ENCODE measurements at regions not wholly inside any gene's neighbourhood (a gene's known extent, or its start where the extent isn't known, plus 50 kb on each side); places are given as distances from the start of the nearest gene placed in this dataset.
A peak's percentile ranks its signal among the peaks of the same experiment; 100 is the strongest.

DNA sequence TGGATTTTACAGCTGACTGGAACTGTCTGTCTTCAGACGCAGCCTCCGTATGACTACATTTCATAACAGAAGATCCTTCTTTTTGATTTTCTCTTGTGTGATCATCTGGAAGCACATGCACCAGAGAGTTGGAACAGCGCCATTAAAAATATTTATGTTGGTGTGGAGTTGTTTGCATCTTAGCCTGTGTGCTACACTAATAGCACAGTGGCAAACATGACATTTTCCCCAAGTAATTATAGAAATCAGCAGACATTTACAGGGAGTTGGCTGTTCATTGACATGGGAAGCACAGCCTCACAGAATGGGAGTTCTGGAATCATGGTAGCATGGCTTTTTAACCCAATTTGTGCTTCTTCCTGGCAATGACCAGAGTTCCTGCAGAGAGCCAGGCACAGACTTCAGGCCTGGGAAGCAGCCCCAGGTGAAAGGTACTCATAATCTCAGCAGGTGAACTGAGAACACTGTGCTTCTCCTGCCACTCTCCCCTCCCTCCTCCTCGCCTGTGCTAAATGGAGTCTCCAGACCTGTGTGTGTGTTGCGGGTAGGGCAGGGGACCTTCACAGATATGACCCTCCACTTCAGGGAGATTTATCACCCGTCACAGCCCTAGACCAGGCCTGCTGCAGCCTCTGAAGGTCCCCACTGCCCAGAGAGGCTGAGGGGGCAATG is 82.8 kb upstream of the PLET1 start:
- POLR2A ChIA-PET, result no interaction called here
- BruUV-seq (replicated peaks), result no TSS peak
- DNase-seq (ENCODE audit: low read depth, low spot score) (peak; percentile 55), FAIRE-seq (peak; percentile 18)
- Histone ChIP-seq H3K27me3 (ENCODE audit: control insufficient read depth in 2 of 2, insufficient read depth in 2 of 2, low read length in 2 of 2) (no peaks in the 10 kb centered on the region), H3K9ac (replicated peaks; ENCODE audit: extremely low read depth, insufficient read depth, low read length) (no peak overlapping the region), H3K79me2 (ENCODE audit: control insufficient read depth, insufficient read depth, low read length) (no peaks in the 10 kb centered on the region), H3K27ac (ENCODE audit: insufficient read depth, low read depth, low read length) (no peak overlapping the region), H3K4me1 (ENCODE audit: control insufficient read depth, extremely low read depth, insufficient read depth, low read length) (no peaks in the 10 kb centered on the region), H3K4me2 (ENCODE audit: insufficient read depth, low read length) (no peak overlapping the region), H3K9me1 (replicated peaks; ENCODE audit: control insufficient read depth, extremely low read depth, insufficient read depth, low read length) (no peaks in the 10 kb centered on the region), H3K36me3 (ENCODE audit: control insufficient read depth in 2 of 2, extremely low read depth in 1 of 2, insufficient read depth in 2 of 2, low read length in 2 of 2) (no peaks in the 10 kb centered on the region), H2AFZ (ENCODE audit: low read depth, low read length) (no peak overlapping the region), H3K4me3 (replicated peaks in 1 of 3; ENCODE audit: insufficient read depth in 1 of 3, low read depth in 1 of 3, low read length in 3 of 3) (no peak overlapping the region), H4K20me1 (replicated peaks; ENCODE audit: control insufficient read depth, extremely low read depth, insufficient read depth, low read length) (no peaks in the 10 kb centered on the region), H3K9me3 (replicated peaks; ENCODE audit: control insufficient read depth, insufficient read depth, low read length) (no peaks in the 10 kb centered on the region)
- no peak for TF ChIP-seq POLR2A (IDR thresholded peaks at IDR 0.05; ENCODE audit: low read depth, low read length)
- no peak for TF ChIP-seq EZH2 (IDR thresholded peaks at IDR 0.05; ENCODE audit: borderline replicate concordance, low read depth, low read length, severe bottlenecking)
- no peak for TF ChIP-seq FOS (IDR thresholded peaks at IDR 0.05; ENCODE audit: borderline replicate concordance, insufficient read depth, low read length)
- TF ChIP-seq, protein P1, sequence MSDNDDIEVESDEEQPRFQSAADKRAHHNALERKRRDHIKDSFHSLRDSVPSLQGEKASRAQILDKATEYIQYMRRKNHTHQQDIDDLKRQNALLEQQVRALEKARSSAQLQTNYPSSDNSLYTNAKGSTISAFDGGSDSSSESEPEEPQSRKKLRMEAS (IDR thresholded peaks at IDR 0.05; ENCODE audit: insufficient read depth, insufficient read length), result no peak
- TF ChIP-seq CTCF (IDR thresholded peaks at IDR 0.05; ENCODE audit: extremely low read depth in 1 of 2, insufficient read depth in 1 of 2, low read depth in 1 of 2, low read length in 2 of 2), result no peak
- CTCF ChIA-PET, result interaction anchor here (1.2 kb wide), 1 partner anchor 110 kb away, joined by 4 read pairs; no protein-coding TSS in a partner anchor
- dilution Hi-C loops (cut with MboI; ENCODE audit: extremely low pct_ligation_motif_present, low sequenced_read_pairs), result no loop called here
- intact Hi-C loops (cut with micrococcal nuclease), result no loop called here

GRCh38 chr11:112344040-112344413 is 83.4 kb upstream of the PLET1 start:
- no peaks in the 10 kb centered on the region for H3K9me3 ChIP-seq (replicated peaks; ENCODE audit: control insufficient read depth, insufficient read depth, low read length)
- no peak overlapping the region for H2AFZ ChIP-seq (ENCODE audit: low read depth, low read length)
- intact Hi-C loops (cut with micrococcal nuclease) (no loop called here), dilution Hi-C loops (cut with MboI; ENCODE audit: extremely low pct_ligation_motif_present, low sequenced_read_pairs) (no loop called here)
- no peak for FAIRE-seq
- no peaks in the 10 kb centered on the region for H3K4me1 ChIP-seq (ENCODE audit: control insufficient read depth, extremely low read depth, insufficient read depth, low read length)
- no peaks in the 10 kb centered on the region for H3K79me2 ChIP-seq (ENCODE audit: control insufficient read depth, insufficient read depth, low read length)
- POLR2A ChIA-PET, result no interaction called here
- H3K4me3 ChIP-seq (replicated peaks in 1 of 3; ENCODE audit: insufficient read depth in 1 of 3, low read depth in 1 of 3, low read length in 3 of 3), result no peak overlapping the region
- CTCF ChIA-PET, result interaction anchor here (1.2 kb wide), 1 partner anchor 110 kb away, joined by 4 read pairs; no protein-coding TSS in a partner anchor
- no peak overlapping the region for H3K9ac ChIP-seq (replicated peaks; ENCODE audit: extremely low read depth, insufficient read depth, low read length)
- BruUV-seq (replicated peaks), result no TSS peak
- H3K9me1 ChIP-seq (replicated peaks; ENCODE audit: control insufficient read depth, extremely low read depth, insufficient read depth, low read length), result no peaks in the 10 kb centered on the region
- no peaks in the 10 kb centered on the region for H3K36me3 ChIP-seq (ENCODE audit: control insufficient read depth in 2 of 2, extremely low read depth in 1 of 2, insufficient read depth in 2 of 2, low read length in 2 of 2)
- no peak overlapping the region for H3K4me2 ChIP-seq (ENCODE audit: insufficient read depth, low read length)
- DNase-seq (ENCODE audit: low read depth, low spot score), result no peak
- H3K27me3 ChIP-seq (ENCODE audit: control insufficient read depth in 2 of 2, insufficient read depth in 2 of 2, low read length in 2 of 2), result no peaks in the 10 kb centered on the region
- no peaks in the 10 kb centered on the region for H4K20me1 ChIP-seq (replicated peaks; ENCODE audit: control insufficient read depth, extremely low read depth, insufficient read depth, low read length)
- no peak overlapping the region for H3K27ac ChIP-seq (ENCODE audit: insufficient read depth, low read depth, low read length)
- TF ChIP-seq GATA2 (IDR thresholded peaks at IDR 0.05; ENCODE audit: insufficient read depth, insufficient read length, low read depth, low read length) (no peak), EZH2 (IDR thresholded peaks at IDR 0.05; ENCODE audit: borderline replicate concordance, low read depth, low read length, severe bottlenecking) (no peak), MYC (IDR thresholded peaks at IDR 0.05; ENCODE audit: low read depth, low read length) (no peak), JUN (IDR thresholded peaks at IDR 0.05; ENCODE audit: borderline replicate concordance, insufficient read depth, insufficient read length, low read depth) (no peak)
- TF ChIP-seq, protein P1 (IDR thresholded peaks at IDR 0.05; ENCODE audit: insufficient read depth, insufficient read length), result no peak
